ENCODE measurements at regions not wholly inside any gene's neighbourhood (a gene's known extent, or its start where the extent isn't known, plus 50 kb on each side); places are given as distances from the start of the nearest gene placed in this dataset.

DNA sequence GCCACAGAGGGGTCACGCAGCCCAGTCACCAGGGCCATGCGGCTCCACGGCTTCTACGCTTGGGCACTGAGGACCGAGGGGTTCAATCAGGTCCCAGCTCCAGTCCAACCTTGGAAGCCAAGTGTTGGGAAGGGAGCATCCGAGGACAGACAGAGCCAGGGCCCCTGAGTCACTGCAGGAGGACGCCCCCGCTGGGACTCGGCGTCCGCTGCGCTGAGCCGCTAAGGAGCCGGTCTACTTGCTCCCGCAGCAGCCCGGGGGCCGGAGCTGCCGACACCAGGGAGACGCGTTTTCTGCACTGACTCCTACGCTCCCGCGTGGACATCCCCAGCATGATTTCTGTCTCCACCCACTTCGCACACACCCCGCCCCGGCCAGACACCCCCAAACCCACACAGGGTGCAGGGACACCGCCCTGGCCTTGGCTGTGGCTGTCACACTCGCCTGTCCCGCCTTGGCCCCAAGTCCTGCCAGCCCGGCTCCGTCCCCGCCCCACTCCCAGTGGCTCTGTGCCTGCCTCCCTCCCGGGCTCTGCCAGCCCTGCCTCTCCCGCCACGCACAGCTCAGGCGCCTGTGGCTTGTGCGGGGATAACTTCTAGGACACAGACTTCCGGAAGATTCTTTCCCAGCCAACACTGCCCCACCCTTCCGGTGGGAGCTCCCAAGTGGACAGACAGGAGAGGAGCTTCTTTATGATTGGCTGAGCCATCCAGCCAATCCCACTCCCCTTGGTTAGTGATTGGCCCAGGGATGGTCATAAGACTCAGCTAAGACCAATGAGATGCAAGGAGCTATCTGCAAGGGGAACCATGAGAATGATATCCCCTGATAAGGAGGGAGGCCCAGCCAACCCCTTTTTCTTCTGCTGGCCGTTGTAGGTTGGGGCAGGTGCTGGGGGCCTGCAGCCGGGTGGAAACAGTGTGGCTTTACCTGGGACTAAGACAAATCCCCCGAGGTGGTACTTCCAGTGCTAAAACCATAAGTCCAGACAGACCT is 118.9 kb upstream of the SFSWAP start (continued):
- no peak for TF ChIP-seq FOXK2 (conservative IDR thresholded peaks at IDR 0.05 in 1 of 2, IDR thresholded peaks at IDR 0.05 in 1 of 2; ENCODE audit: low read depth in 2 of 2)
- peak; percentile 80 for TF ChIP-seq ASH1L (IDR thresholded peaks at IDR 0.05; ENCODE audit: borderline replicate concordance, low read depth, partially characterized antibody)
- TF ChIP-seq SREBF1 (IDR thresholded peaks at IDR 0.05; ENCODE audit: borderline replicate concordance, low read depth, low read length): no peak
- no peak for TF ChIP-seq HNRNPK (IDR thresholded peaks at IDR 0.05; ENCODE audit: low read depth, low read length, poor library complexity, severe bottlenecking)
- TF ChIP-seq, protein P1, sequence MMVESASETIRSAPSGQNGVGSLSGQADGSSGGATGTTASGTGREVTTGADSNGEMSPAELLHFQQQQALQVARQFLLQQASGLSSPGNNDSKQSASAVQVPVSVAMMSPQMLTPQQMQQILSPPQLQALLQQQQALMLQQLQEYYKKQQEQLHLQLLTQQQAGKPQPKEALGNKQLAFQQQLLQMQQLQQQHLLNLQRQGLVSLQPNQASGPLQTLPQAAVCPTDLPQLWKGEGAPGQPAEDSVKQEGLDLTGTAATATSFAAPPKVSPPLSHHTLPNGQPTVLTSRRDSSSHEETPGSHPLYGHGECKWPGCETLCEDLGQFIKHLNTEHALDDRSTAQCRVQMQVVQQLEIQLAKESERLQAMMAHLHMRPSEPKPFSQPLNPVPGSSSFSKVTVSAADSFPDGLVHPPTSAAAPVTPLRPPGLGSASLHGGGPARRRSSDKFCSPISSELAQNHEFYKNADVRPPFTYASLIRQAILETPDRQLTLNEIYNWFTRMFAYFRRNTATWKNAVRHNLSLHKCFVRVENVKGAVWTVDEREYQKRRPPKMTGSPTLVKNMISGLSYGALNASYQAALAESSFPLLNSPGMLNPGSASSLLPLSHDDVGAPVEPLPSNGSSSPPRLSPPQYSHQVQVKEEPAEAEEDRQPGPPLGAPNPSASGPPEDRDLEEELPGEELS (CRISPR knock-in tag; IDR thresholded peaks at IDR 0.05; ENCODE audit: borderline replicate concordance): no peak
- TF ChIP-seq CBX5 (IDR thresholded peaks at IDR 0.05; ENCODE audit: borderline replicate concordance, low read depth): no peak
- TF ChIP-seq, protein P2, sequence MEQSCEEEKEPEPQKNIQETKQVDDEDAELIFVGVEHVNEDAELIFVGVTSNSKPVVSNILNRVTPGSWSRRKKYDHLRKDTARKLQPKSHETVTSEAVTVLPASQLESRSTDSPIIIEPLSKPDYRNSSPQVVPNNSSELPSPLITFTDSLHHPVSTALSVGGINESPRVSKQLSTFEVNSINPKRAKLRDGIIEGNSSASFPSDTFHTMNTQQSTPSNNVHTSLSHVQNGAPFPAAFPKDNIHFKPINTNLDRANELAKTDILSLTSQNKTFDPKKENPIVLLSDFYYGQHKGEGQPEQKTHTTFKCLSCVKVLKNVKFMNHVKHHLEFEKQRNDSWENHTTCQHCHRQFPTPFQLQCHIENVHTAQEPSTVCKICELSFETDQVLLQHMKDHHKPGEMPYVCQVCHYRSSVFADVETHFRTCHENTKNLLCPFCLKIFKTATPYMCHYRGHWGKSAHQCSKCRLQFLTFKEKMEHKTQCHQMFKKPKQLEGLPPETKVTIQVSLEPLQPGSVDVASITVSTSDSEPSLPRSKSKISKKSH (CRISPR knock-in tag; IDR thresholded peaks at IDR 0.05): no peak
- TF ChIP-seq, protein P3, sequence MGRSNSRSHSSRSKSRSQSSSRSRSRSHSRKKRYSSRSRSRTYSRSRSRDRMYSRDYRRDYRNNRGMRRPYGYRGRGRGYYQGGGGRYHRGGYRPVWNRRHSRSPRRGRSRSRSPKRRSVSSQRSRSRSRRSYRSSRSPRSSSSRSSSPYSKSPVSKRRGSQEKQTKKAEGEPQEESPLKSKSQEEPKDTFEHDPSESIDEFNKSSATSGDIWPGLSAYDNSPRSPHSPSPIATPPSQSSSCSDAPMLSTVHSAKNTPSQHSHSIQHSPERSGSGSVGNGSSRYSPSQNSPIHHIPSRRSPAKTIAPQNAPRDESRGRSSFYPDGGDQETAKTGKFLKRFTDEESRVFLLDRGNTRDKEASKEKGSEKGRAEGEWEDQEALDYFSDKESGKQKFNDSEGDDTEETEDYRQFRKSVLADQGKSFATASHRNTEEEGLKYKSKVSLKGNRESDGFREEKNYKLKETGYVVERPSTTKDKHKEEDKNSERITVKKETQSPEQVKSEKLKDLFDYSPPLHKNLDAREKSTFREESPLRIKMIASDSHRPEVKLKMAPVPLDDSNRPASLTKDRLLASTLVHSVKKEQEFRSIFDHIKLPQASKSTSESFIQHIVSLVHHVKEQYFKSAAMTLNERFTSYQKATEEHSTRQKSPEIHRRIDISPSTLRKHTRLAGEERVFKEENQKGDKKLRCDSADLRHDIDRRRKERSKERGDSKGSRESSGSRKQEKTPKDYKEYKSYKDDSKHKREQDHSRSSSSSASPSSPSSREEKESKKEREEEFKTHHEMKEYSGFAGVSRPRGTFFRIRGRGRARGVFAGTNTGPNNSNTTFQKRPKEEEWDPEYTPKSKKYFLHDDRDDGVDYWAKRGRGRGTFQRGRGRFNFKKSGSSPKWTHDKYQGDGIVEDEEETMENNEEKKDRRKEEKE (IDR thresholded peaks at IDR 0.05; ENCODE audit: borderline replicate concordance in 1 of 2, control insufficient read depth in 1 of 2, low read depth in 2 of 2, low read length in 1 of 2): no peak
- TF ChIP-seq RCOR1 (IDR thresholded peaks at IDR 0.05; ENCODE audit: borderline replicate concordance in 1 of 2, low read depth in 2 of 2, low read length in 2 of 2): no peak
- peak; percentile 89 for TF ChIP-seq USF2 (CRISPR knock-in tag; IDR thresholded peaks at IDR 0.05)
- TF ChIP-seq CBX3 (IDR thresholded peaks at IDR 0.05; ENCODE audit: borderline replicate concordance in 1 of 2, low read length in 2 of 2): no peak
